Heart left ventricle (tissue), 13 donors: ENCODE measurements at regions not wholly inside any gene's neighbourhood (a gene's known extent, or its start where the extent isn't known, plus 50 kb on each side); places are given as distances from the start of the nearest gene placed in this dataset.

Experiments used
- CTCF ChIP-seq, 12 donors: fragments of 200-600 bp; sonication (generic) in 4 of 12; IDR thresholded peaks; one replicate each; pipeline versions ENCODE4 v1.5.0 to v1.8.0; 2018 to 2022; ENCODE audit warnings: antibody characterized with exemption in 12 of 12, mild to moderate bottlenecking in 5 of 12
- POLR2A ChIP-seq, 2 donors: fragments of 450-650 bp; IDR thresholded peaks; one replicate each; pipeline ENCODE4 v1.6.1; 2017; ENCODE audit warnings: antibody characterized with exemption in 2 of 2, mild to moderate bottlenecking in 2 of 2, moderate library complexity in 2 of 2
- donor health status: ischemic (EF 13 %, LVEDD 7.1; RV severe dilation, severe dysfunction).
- donor health status: DM: no; HTN: yes; CAD: no.
- donor health status: DM: no; HTN: no; CAD: no.
- donor health status: ischemic (EF 25% LVEDD 6.9; RV normal size, moderate dysfunction).
- donor health status: ischemic (EF 25% LVEDD 5.7; RV mildly dilated, moderate dysfunction).
- donor health status: ischemic (EF 35%, LVEDD 5.7; RV mildly dilated, moderate dysfunction).
- donor health status: nonischemic (EF 11% LVEDD 7.7; RV severe dilation, severe dysfunction).
- donor health status: DM: yes; HTN: yes; CAD: no.
- donor health status: PGD.
- donor health status: ischemic (EF 29% LVEDD 5.4; RV normal size, mild dysfunction).
- donor health status: nonischemic (EF 23%, LVEDD 6.1; RV moderate dilation, normal function).

- TF ChIP-seq CTCF (IDR thresholded peaks at IDR 0.05) (no peak), POLR2A (IDR thresholded peaks at IDR 0.05) (no peak)
Measured at GRCh38 chr2:129847043-129847442, 132.4 kb upstream of the RAB6C start.
